ENCODE measurements at regions not wholly inside any gene's neighbourhood (a gene's known extent, or its start where the extent isn't known, plus 50 kb on each side); places are given as distances from the start of the nearest gene placed in this dataset.
"Not testable (repeated sequence)": the region's sequence is repeated elsewhere in the genome, so short reads cannot be mapped to it uniquely, and the experiment has no call there.

DNA sequence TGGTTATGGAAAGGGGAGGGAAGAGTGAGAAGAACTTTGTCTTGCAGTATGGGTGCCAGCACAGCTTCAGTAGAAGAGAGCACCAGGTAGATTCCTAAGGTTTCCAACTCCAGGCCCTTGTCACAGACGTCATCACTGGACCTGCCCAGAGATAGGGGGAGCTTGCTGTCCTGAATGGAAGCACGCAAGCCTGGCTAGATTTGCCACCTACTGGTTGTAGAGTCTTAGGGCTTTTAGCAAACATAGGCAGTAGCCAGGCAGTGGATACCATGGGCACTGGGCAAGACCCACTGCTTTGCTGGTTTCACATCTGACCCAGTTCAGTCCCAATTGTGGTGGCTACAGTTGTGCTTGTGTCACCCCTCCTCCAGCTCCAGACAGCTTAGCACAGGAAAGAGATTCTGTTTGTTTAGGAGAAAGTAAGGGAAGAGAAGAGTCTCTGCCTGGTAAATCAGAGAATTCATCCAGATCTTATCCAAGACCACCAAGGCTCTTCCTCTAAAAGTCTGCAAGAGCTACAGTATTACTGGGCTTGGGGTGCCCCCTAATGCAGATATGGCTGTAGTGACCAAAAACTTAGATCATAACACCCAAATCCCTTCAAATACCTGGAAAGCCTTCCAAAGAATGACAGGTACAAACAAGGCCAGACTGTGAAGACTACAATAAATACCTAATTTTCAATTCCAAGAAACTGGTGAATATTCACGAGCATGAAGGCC lies 158.9 kb downstream of the HINT1 start:
- TF ChIP-seq, protein P1, sequence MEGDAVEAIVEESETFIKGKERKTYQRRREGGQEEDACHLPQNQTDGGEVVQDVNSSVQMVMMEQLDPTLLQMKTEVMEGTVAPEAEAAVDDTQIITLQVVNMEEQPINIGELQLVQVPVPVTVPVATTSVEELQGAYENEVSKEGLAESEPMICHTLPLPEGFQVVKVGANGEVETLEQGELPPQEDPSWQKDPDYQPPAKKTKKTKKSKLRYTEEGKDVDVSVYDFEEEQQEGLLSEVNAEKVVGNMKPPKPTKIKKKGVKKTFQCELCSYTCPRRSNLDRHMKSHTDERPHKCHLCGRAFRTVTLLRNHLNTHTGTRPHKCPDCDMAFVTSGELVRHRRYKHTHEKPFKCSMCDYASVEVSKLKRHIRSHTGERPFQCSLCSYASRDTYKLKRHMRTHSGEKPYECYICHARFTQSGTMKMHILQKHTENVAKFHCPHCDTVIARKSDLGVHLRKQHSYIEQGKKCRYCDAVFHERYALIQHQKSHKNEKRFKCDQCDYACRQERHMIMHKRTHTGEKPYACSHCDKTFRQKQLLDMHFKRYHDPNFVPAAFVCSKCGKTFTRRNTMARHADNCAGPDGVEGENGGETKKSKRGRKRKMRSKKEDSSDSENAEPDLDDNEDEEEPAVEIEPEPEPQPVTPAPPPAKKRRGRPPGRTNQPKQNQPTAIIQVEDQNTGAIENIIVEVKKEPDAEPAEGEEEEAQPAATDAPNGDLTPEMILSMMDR (IDR thresholded peaks at IDR 0.05; ENCODE audit: insufficient read depth, low read depth, low read length, missing control alignments), result no peak
- DNase-seq (ENCODE audit: low read depth), result no peak
- no peak overlapping the region for H3K4me3 ChIP-seq (ENCODE audit: low read length)

DNA sequence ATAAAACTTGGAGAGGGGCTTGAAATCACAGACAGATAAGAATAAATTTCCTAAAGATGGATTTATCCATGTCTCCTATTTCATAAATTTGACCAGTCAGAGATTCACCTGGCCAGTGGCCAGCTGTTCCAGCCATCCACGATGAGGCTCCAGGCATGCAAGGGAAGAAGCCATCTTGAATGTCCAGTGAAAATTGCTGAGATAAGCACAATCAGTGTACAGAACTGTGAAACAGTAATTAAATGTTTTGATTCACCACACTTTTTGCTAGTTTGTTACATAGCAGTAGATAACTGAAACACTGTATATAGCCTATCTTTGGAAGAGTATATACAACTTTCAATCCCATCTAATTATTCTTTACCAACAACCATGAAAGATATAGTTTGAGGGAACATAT lies 163.5 kb downstream of the HINT1 start:
- TF ChIP-seq, protein P1 (IDR thresholded peaks at IDR 0.05; ENCODE audit: insufficient read depth, low read depth, low read length, missing control alignments), result no peak
- DNase-seq (ENCODE audit: low read depth), result no peak

DNA sequence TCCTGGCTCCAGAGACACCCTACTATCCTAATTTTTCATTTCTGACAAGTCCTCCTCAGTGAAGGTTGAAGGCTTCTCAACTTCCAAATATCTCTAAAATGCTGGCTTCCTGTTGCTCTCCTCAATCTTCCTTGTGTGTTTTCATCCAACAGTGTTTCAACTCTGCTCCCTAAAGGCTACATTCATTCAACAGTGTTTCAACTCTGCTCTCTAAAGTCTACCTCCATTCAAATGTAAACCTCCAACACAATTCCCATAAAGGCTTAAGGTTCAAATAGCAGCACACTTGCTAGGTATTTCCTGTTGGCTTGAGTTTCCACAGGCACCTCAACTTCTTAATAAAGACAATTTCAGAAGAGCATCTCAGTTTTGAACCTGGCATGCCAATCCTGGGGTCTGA lies 164.8 kb downstream of the HINT1 start:
- TF ChIP-seq, protein P1 (IDR thresholded peaks at IDR 0.05; ENCODE audit: insufficient read depth, low read depth, low read length, missing control alignments), result no peak
- DNase-seq (ENCODE audit: low read depth), result no peak
- no peak overlapping the region for H3K4me3 ChIP-seq (ENCODE audit: low read length)

More for the DNA sequence above, 163.5 kb downstream of the HINT1 start:
- H3K4me3 ChIP-seq (ENCODE audit: low read length), result no peak overlapping the region

DNA sequence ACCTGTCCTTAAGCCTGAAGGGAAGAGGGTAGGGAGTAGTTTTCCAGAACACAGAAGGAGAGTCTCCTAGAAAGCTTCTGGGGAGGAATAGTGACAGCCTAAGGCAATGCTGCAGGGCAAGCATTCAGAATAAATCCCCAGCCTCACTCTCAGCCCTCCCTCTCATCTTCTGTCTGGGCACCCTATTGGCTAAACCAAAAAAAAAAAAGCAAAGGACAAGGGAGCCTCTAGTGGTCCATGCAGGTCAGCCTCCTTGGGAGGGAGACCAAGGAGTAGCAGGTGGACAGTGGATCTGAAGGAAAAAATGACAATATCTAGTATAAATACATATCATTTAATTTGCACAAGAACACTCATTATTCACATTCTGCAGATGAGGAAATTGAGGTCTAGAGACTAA lies 168.3 kb downstream of the HINT1 start:
- not testable (repeated sequence) for H3K4me3 ChIP-seq (ENCODE audit: low read length); DNase-seq (ENCODE audit: low read depth)

DNA sequence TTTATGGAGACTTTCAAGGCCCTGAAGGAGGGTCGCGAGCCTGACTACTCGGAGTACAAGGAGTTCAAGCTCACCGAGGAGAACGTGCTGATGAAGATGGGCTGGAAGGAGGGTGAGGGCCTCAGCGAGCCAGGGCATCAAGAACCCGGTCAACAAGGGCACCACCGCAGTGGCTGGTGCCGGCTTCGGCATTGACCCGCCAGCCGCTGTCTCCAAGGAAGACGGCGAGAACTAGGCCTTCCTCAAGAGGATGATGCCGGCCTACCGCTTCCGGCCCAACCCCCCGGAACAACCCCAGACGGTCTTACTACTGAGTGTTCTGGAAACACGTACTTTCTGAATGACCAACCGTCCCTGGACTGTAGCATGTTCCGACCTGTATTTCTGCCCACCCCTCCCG lies 169.2 kb downstream of the HINT1 start:
- H3K4me3 ChIP-seq (ENCODE audit: low read length), result no peak overlapping the region
- TF ChIP-seq, protein P1 (IDR thresholded peaks at IDR 0.05; ENCODE audit: insufficient read depth, low read depth, low read length, missing control alignments), result no peak
- DNase-seq (ENCODE audit: low read depth), result no peak

DNA sequence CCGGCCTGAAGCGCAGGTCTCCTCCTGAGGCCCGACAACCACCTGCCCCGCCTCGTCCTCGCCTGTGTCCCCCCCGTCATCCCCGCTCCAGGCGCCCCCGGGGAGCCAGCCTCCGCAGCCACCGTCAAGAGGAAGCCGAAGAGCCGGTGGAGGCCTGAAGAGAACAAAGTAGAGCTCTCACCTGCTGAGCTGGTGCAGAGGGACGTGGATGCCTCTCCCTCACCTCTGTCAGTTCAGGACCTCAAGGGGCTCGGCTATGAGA lies 169.9 kb downstream of the HINT1 start:
- no peak for DNase-seq (ENCODE audit: low read depth)
- H3K4me3 ChIP-seq (ENCODE audit: low read length), result no peak overlapping the region
- TF ChIP-seq, protein P1 (IDR thresholded peaks at IDR 0.05; ENCODE audit: insufficient read depth, low read depth, low read length, missing control alignments), result no peak

DNA sequence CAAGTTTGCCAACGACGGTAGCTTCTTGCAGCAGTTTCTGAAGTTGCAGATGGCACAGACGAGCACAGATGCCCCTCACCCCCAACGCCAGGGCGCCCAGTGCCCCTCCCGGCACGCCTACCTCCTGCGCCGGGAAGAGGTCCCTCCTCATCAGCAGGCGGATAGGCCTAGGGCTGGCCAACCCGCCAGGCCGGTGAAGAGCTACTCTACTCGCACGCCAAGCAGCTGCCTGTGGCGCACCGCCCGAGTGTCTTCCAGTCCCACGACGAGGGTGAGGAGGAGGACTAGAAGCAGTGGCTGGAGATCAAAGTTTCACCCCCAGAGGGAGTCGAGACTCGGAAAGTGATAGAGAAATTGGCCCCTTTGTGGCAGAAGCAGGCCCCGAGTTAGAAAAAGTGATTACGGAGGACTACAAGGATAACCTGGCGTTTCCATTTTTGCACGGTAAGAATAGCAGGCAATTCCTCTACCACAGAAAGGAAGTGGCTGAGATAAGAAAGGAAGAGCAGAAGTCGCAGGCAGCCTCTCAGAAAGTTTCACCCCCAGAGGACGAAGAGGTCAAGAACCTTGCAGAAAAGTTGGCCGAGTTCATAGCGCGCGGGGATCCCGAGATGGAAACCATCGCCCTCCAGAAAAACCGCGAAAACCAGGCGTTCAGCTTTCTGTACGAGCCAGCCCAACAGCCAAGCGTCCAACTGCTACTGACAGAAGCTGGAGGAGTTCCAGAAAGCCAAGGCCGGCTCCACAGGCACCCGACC lies 170.4 kb downstream of the HINT1 start:
- DNase-seq (ENCODE audit: low read depth), result no peak
- no peak overlapping the region for H3K4me3 ChIP-seq (ENCODE audit: low read length)
- TF ChIP-seq, protein P1 (IDR thresholded peaks at IDR 0.05; ENCODE audit: insufficient read depth, low read depth, low read length, missing control alignments), result no peak

All from epithelial cell of esophagus (primary cell).